ENCODE measurements at regions not wholly inside any gene's neighbourhood (a gene's known extent, or its start where the extent isn't known, plus 50 kb on each side); places are given as distances from the start of the nearest gene placed in this dataset.

DNA sequence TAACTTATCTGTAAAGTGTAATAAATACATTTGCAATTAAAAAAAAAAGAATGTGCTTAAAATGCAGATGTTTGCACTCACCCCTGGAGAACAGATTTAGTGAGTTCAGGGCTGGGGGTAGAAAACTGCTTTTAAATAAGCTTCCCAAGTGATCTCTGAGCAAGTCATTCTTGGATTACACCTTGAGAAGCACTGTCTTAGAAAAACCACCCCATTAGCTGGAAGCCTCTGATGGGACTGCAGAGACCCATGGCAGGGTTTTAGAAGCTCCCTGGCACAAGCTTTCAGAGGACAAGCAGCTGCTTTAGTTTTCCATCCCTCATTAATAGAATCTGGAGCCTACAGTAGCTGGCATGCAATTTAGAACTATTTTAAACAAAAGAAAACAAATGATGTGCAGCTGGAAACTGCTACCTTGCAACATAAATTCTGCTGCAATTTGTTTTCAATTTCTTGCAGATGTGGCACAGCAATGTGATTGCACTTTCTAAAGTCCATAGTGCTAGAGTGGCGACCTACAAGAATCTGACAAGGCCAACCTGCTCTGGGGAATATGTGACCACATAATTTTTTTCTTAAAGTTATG is 141.5 kb downstream of the CDC42EP3 start:
- Histone ChIP-seq H3K4me3 (ENCODE audit: low read length in 3 of 3) (no peak overlapping the region), H3K36me3 (ENCODE audit: control insufficient read depth in 2 of 3, insufficient read depth in 3 of 3, low read length in 3 of 3) (no peaks in the 10 kb centered on the region), H3K27ac (ENCODE audit: low read depth in 2 of 2, low read length in 2 of 2) (no peak overlapping the region), H3K4me1 (ENCODE audit: control insufficient read depth in 2 of 3, insufficient read depth in 2 of 3, low read depth in 1 of 3, low read length in 3 of 3) (no peaks in the 10 kb centered on the region), H3K27me3 (ENCODE audit: control insufficient read depth, insufficient read depth, low read length) (no peaks in the 10 kb centered on the region), H3K9ac (ENCODE audit: low read length in 3 of 3) (no peak overlapping the region), H3K9me3 (ENCODE audit: control insufficient read depth in 2 of 3, insufficient read depth in 1 of 3, low read length in 3 of 3) (no peaks in the 10 kb centered on the region)
- no peak for DNase-seq
- TF ChIP-seq, protein P1, sequence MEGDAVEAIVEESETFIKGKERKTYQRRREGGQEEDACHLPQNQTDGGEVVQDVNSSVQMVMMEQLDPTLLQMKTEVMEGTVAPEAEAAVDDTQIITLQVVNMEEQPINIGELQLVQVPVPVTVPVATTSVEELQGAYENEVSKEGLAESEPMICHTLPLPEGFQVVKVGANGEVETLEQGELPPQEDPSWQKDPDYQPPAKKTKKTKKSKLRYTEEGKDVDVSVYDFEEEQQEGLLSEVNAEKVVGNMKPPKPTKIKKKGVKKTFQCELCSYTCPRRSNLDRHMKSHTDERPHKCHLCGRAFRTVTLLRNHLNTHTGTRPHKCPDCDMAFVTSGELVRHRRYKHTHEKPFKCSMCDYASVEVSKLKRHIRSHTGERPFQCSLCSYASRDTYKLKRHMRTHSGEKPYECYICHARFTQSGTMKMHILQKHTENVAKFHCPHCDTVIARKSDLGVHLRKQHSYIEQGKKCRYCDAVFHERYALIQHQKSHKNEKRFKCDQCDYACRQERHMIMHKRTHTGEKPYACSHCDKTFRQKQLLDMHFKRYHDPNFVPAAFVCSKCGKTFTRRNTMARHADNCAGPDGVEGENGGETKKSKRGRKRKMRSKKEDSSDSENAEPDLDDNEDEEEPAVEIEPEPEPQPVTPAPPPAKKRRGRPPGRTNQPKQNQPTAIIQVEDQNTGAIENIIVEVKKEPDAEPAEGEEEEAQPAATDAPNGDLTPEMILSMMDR (IDR thresholded peaks at IDR 0.05; ENCODE audit: borderline replicate concordance, extremely low read depth, insufficient read depth) = no peak
- intact Hi-C loops (cut with DNase I) = no loop called here
- FAIRE-seq = no peak

DNA sequence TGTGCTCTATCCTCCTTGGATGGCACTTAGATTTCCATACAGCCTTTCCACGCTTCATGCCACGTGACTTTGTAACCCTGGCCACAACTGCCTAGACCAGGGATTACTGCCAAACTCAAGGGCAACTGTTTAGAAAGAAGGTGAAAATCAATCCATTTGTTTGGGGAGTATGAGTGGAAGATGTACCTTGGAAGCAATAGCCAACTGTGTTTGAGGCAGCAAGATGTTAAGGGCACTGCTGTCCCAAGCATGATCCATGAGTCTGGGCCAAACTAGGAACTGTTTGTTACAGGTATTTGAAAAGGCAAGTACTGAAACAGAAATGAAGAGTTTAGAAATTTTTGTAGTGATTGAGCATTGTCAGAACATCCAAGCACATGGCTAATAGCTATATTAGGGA is 138.9 kb downstream of the CDC42EP3 start:
- DNase-seq (no peak), FAIRE-seq (no peak)
- intact Hi-C loops (cut with DNase I) = no loop called here

DNA sequence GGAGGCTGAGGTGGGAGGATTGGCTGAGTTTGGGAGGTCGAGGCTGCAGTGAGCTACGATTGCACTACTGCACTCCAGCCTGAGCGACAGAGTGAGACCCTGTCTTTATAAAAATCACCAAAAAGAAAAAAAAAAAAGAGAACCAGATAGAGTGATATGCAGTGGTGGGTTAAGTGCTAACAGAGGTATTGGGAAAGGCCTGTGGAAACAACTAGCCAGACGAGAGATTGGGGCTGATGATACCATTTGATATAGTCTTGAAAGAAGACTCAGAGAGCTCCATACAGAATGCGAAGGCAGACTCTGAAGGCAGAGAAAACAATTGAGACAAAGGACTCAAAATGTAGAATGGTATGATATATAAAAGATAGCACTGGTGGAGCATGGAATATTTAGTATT is 134.1 kb downstream of the CDC42EP3 start:
- Histone ChIP-seq H3K4me3 (ENCODE audit: low read length in 3 of 3) (no peak overlapping the region), H3K36me3 (ENCODE audit: control insufficient read depth in 2 of 3, insufficient read depth in 3 of 3, low read length in 3 of 3) (no peaks in the 10 kb centered on the region), H3K4me1 (ENCODE audit: control insufficient read depth in 2 of 3, insufficient read depth in 2 of 3, low read depth in 1 of 3, low read length in 3 of 3) (no peaks in the 10 kb centered on the region), H3K9me3 (ENCODE audit: control insufficient read depth in 2 of 3, insufficient read depth in 1 of 3, low read length in 3 of 3) (no peaks in the 10 kb centered on the region), H3K27ac (ENCODE audit: low read depth in 2 of 2, low read length in 2 of 2) (no peak overlapping the region), H3K27me3 (ENCODE audit: control insufficient read depth, insufficient read depth, low read length) (no peaks in the 10 kb centered on the region), H3K9ac (ENCODE audit: low read length in 3 of 3) (no peak overlapping the region)
- TF ChIP-seq, protein P1 (IDR thresholded peaks at IDR 0.05; ENCODE audit: borderline replicate concordance, extremely low read depth, insufficient read depth) = no peak
- DNase-seq = no peak
- intact Hi-C loops (cut with DNase I) = no loop called here
- FAIRE-seq = no peak

More for the DNA sequence above, 138.9 kb downstream of the CDC42EP3 start:
- Histone ChIP-seq H3K9me3 (ENCODE audit: control insufficient read depth in 2 of 3, insufficient read depth in 1 of 3, low read length in 3 of 3) (no peaks in the 10 kb centered on the region), H3K4me3 (ENCODE audit: low read length in 3 of 3) (no peak overlapping the region), H3K4me1 (ENCODE audit: control insufficient read depth in 2 of 3, insufficient read depth in 2 of 3, low read depth in 1 of 3, low read length in 3 of 3) (no peaks in the 10 kb centered on the region), H3K9ac (ENCODE audit: low read length in 3 of 3) (no peak overlapping the region), H3K36me3 (ENCODE audit: control insufficient read depth in 2 of 3, insufficient read depth in 3 of 3, low read length in 3 of 3) (no peaks in the 10 kb centered on the region), H3K27ac (ENCODE audit: low read depth in 2 of 2, low read length in 2 of 2) (no peak overlapping the region), H3K27me3 (ENCODE audit: control insufficient read depth, insufficient read depth, low read length) (no peaks in the 10 kb centered on the region)
- TF ChIP-seq, protein P1 (IDR thresholded peaks at IDR 0.05; ENCODE audit: borderline replicate concordance, extremely low read depth, insufficient read depth) = no peak

DNA sequence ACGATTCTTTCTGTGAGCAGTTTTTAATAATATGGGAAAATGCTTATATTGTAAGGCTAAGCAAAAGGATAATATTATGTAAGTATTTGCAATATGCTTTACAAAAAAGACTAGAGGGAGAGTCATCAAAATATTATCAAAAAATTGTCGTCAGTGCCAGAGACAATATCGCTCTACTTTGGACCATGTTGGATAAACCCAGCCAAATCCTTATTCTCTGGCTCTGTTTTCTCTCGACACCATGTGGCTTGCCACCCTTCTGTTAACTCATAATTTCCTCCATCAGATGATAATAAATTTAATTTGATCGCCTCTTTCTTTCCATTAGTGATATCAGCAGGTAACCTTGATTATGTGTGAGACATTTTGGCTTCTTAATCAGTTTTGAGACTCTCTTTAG is 129.9 kb downstream of the CDC42EP3 start:
- Histone ChIP-seq H3K9ac (ENCODE audit: low read length in 3 of 3) (no peak overlapping the region), H3K27ac (ENCODE audit: low read depth in 2 of 2, low read length in 2 of 2) (no peak overlapping the region), H3K9me3 (ENCODE audit: control insufficient read depth in 2 of 3, insufficient read depth in 1 of 3, low read length in 3 of 3) (no peaks in the 10 kb centered on the region), H3K4me3 (ENCODE audit: low read length in 3 of 3) (no peak overlapping the region), H3K36me3 (ENCODE audit: control insufficient read depth in 2 of 3, insufficient read depth in 3 of 3, low read length in 3 of 3) (no peaks in the 10 kb centered on the region), H3K4me1 (ENCODE audit: control insufficient read depth in 2 of 3, insufficient read depth in 2 of 3, low read depth in 1 of 3, low read length in 3 of 3) (no peaks in the 10 kb centered on the region), H3K27me3 (ENCODE audit: control insufficient read depth, insufficient read depth, low read length) (no peaks in the 10 kb centered on the region)
- TF ChIP-seq, protein P1 (IDR thresholded peaks at IDR 0.05; ENCODE audit: borderline replicate concordance, extremely low read depth, insufficient read depth) = no peak
- intact Hi-C loops (cut with DNase I) = no loop called here
- no peak for DNase-seq
- no peak for FAIRE-seq

Data from kidney (tissue), 13 donors.